ENCODE measurements at regions not wholly inside any gene's neighbourhood (a gene's known extent, or its start where the extent isn't known, plus 50 kb on each side); places are given as distances from the start of the nearest gene placed in this dataset.
"Not testable (repeated sequence)": the region's sequence is repeated elsewhere in the genome, so short reads cannot be mapped to it uniquely, and the experiment has no call there.

DNA sequence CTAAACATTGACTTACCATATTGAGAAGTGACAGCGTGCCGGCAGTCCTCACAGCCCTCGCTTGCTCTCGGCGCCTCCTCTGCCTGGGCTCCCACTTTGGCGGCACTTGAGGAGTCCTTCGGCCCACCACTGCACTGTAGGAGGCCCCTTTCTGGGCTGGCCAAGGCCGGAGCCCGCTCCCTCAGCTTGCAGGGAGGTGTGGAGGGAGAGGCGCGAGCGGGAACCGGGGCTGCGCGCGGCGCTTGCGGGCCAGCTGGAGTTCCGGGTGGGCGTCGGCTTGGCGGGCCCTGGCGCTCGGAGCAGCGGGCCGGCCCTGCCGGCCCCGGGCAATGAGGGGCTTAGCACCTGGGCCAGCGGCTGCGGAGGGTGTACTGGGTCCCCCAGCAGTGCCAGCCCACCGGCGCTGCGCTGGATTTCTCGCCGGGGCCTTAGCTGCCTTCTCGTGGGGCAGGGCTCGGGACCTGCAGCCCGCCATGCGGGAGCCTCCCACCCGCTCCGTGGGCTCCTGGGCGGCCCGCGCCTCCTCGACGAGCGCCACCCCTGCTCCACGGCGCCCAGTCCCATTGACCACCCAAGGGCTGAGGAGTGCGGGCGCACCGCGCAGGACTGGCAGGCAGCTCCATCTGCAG is 346.9 kb downstream of the PCNX1 start:
- TF ChIP-seq POLR2A (IDR thresholded peaks at IDR 0.05): not testable (repeated sequence)
- TF ChIP-seq, protein P1, sequence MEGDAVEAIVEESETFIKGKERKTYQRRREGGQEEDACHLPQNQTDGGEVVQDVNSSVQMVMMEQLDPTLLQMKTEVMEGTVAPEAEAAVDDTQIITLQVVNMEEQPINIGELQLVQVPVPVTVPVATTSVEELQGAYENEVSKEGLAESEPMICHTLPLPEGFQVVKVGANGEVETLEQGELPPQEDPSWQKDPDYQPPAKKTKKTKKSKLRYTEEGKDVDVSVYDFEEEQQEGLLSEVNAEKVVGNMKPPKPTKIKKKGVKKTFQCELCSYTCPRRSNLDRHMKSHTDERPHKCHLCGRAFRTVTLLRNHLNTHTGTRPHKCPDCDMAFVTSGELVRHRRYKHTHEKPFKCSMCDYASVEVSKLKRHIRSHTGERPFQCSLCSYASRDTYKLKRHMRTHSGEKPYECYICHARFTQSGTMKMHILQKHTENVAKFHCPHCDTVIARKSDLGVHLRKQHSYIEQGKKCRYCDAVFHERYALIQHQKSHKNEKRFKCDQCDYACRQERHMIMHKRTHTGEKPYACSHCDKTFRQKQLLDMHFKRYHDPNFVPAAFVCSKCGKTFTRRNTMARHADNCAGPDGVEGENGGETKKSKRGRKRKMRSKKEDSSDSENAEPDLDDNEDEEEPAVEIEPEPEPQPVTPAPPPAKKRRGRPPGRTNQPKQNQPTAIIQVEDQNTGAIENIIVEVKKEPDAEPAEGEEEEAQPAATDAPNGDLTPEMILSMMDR (IDR thresholded peaks at IDR 0.05): not testable (repeated sequence)

All from right lobe of liver (tissue), 4 donors.